ENCODE measurements at regions not wholly inside any gene's neighbourhood (a gene's known extent, or its start where the extent isn't known, plus 50 kb on each side); places are given as distances from the start of the nearest gene placed in this dataset.

GRCh38 chr1:219782311-219782710, 146.0 kb downstream of the SLC30A10 start:
- TF ChIP-seq YY1 (IDR thresholded peaks at IDR 0.05; ENCODE audit: low read depth) = no peak
- TF ChIP-seq, protein P1, sequence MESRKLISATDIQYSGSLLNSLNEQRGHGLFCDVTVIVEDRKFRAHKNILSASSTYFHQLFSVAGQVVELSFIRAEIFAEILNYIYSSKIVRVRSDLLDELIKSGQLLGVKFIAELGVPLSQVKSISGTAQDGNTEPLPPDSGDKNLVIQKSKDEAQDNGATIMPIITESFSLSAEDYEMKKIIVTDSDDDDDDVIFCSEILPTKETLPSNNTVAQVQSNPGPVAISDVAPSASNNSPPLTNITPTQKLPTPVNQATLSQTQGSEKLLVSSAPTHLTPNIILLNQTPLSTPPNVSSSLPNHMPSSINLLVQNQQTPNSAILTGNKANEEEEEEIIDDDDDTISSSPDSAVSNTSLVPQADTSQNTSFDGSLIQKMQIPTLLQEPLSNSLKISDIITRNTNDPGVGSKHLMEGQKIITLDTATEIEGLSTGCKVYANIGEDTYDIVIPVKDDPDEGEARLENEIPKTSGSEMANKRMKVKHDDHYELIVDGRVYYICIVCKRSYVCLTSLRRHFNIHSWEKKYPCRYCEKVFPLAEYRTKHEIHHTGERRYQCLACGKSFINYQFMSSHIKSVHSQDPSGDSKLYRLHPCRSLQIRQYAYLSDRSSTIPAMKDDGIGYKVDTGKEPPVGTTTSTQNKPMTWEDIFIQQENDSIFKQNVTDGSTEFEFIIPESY (IDR thresholded peaks at IDR 0.05; ENCODE audit: borderline replicate concordance, low read depth) = no peak
- TF ChIP-seq CHD2 (IDR thresholded peaks at IDR 0.05; ENCODE audit: low read length, partially characterized antibody) = no peak
- no peak for TF ChIP-seq CTCF (IDR thresholded peaks at IDR 0.05)
- TF ChIP-seq, protein P2, sequence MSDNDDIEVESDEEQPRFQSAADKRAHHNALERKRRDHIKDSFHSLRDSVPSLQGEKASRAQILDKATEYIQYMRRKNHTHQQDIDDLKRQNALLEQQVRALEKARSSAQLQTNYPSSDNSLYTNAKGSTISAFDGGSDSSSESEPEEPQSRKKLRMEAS (IDR thresholded peaks at IDR 0.05; ENCODE audit: low read depth) = no peak

Measured in SK-N-SH (cell line).